ENCODE measurements at regions not wholly inside any gene's neighbourhood (a gene's known extent, or its start where the extent isn't known, plus 50 kb on each side); places are given as distances from the start of the nearest gene placed in this dataset.
A peak's percentile ranks its signal among the peaks of the same experiment; 100 is the strongest.

- H3K27me3 ChIP-seq (replicated peaks in 2 of 5; ENCODE audit: control insufficient read depth in 4 of 5, insufficient read depth in 5 of 5, low read length in 4 of 5), result no peaks in the 10 kb centered on the region
- no peak overlapping the region for H3K27ac ChIP-seq (ENCODE audit: insufficient read depth in 1 of 2, low read depth in 1 of 2, low read length in 2 of 2, poor library complexity in 1 of 2, severe bottlenecking in 2 of 2)
- H3K9me3 ChIP-seq (ENCODE audit: control extremely low read depth in 1 of 5, control insufficient read depth in 4 of 5, insufficient read depth in 2 of 5, low read depth in 1 of 5, low read length in 4 of 5), result peaks cover 0 to 1% (median 0%) of the 10 kb centered on the region in 5 experiments
- no peak for DNase-seq
- peaks cover 6 to 21% (median 9%) of the 10 kb centered on the region in 4 experiments for H3K4me1 ChIP-seq (ENCODE audit: control extremely low read depth in 1 of 4, control insufficient read depth in 4 of 4, insufficient read depth in 4 of 4, low read length in 3 of 4)
- no CpG with 5 or more reads among the region's 3 CpGs for WGBS (ENCODE audit: insufficient coverage)
- POLR2A ChIA-PET, result no interaction called here
- no peak overlapping the region for H3K4me3 ChIP-seq (ENCODE audit: control insufficient read depth in 1 of 7, extremely low read depth in 1 of 7, insufficient read depth in 4 of 7, low read depth in 2 of 7, low read length in 6 of 7)
- H3K36me3 ChIP-seq (ENCODE audit: control insufficient read depth in 4 of 4, insufficient read depth in 4 of 4, low read length in 3 of 4), result no peaks in the 10 kb centered on the region
- CTCF ChIA-PET, result no interaction called here
These were observed 54.7 kb upstream of the NRIP1 start for GRCh38 chr21:15119486-15119885.

- H3K4me1 ChIP-seq (ENCODE audit: control extremely low read depth in 1 of 4, control insufficient read depth in 4 of 4, insufficient read depth in 4 of 4, low read length in 3 of 4), result peaks cover 6 to 21% (median 9%) of the 10 kb centered on the region in 4 experiments
- DNase-seq, result no peak
- no peaks in the 10 kb centered on the region for H3K27me3 ChIP-seq (replicated peaks in 2 of 5; ENCODE audit: control insufficient read depth in 4 of 5, insufficient read depth in 5 of 5, low read length in 4 of 5)
- ChIA-PET POLR2A (interaction anchor here (1.0 to 1.1 kb wide), 2 partner anchors 12 to 55 kb away, joined by 3 to 4 read pairs; no protein-coding TSS in a partner anchor), CTCF (interaction anchor here (0.6 to 2.8 kb wide), 4 partner anchors 9 to 361 kb away, joined by 3 to 13 read pairs (median 4); no protein-coding TSS in a partner anchor)
- no peak overlapping the region for H3K27ac ChIP-seq (ENCODE audit: insufficient read depth in 1 of 2, low read depth in 1 of 2, low read length in 2 of 2, poor library complexity in 1 of 2, severe bottlenecking in 2 of 2)
- no peaks in the 10 kb centered on the region for H3K36me3 ChIP-seq (ENCODE audit: control insufficient read depth in 4 of 4, insufficient read depth in 4 of 4, low read length in 3 of 4)
- H3K9me3 ChIP-seq (ENCODE audit: control extremely low read depth in 1 of 5, control insufficient read depth in 4 of 5, insufficient read depth in 2 of 5, low read depth in 1 of 5, low read length in 4 of 5), result no peaks in the 10 kb centered on the region
- WGBS (ENCODE audit: insufficient coverage), result 97% methylated on average over 5 of the region's 5 CpGs
- no peak overlapping the region for H3K4me3 ChIP-seq (ENCODE audit: control insufficient read depth in 1 of 7, extremely low read depth in 1 of 7, insufficient read depth in 4 of 7, low read depth in 2 of 7, low read length in 6 of 7)
These were observed 56.4 kb upstream of the NRIP1 start for GRCh38 chr21:15121097-15121654.

GRCh38 chr21:15121655-15122120 lies 56.9 kb upstream of the NRIP1 start:
- Histone ChIP-seq H3K4me1 (ENCODE audit: control extremely low read depth in 1 of 4, control insufficient read depth in 4 of 4, insufficient read depth in 4 of 4, low read length in 3 of 4) (peaks cover 6 to 22% (median 9%) of the 10 kb centered on the region in 4 experiments), H3K9me3 (ENCODE audit: control extremely low read depth in 1 of 5, control insufficient read depth in 4 of 5, insufficient read depth in 2 of 5, low read depth in 1 of 5, low read length in 4 of 5) (no peaks in the 10 kb centered on the region), H3K27ac (ENCODE audit: insufficient read depth in 1 of 2, low read depth in 1 of 2, low read length in 2 of 2, poor library complexity in 1 of 2, severe bottlenecking in 2 of 2) (no peak overlapping the region), H3K36me3 (ENCODE audit: control insufficient read depth in 4 of 4, insufficient read depth in 4 of 4, low read length in 3 of 4) (no peaks in the 10 kb centered on the region), H3K4me3 (ENCODE audit: control insufficient read depth in 1 of 7, extremely low read depth in 1 of 7, insufficient read depth in 4 of 7, low read depth in 2 of 7, low read length in 6 of 7) (peak overlapping the region in 1 of 7 experiments; percentile 12), H3K27me3 (replicated peaks in 2 of 5; ENCODE audit: control insufficient read depth in 4 of 5, insufficient read depth in 5 of 5, low read length in 4 of 5) (no peaks in the 10 kb centered on the region)
- WGBS (ENCODE audit: insufficient coverage), result 84% methylated on average over 3 of the region's 3 CpGs
- DNase-seq, result peak in 2 of 3 donors; percentile 54 to 73
- CTCF ChIA-PET, result interaction anchor here (0.6 to 2.8 kb wide), 5 partner anchors 8 to 361 kb away, joined by 3 to 13 read pairs (median 3); no protein-coding TSS in a partner anchor
- POLR2A ChIA-PET, result interaction anchor here (1.0 to 1.1 kb wide), 2 partner anchors 12 to 56 kb away, joined by 3 to 4 read pairs; no protein-coding TSS in a partner anchor

- peak in 1 of 3 donors; percentile 30 for DNase-seq
- no peaks in the 10 kb centered on the region for H3K9me3 ChIP-seq (ENCODE audit: control extremely low read depth in 1 of 5, control insufficient read depth in 4 of 5, insufficient read depth in 2 of 5, low read depth in 1 of 5, low read length in 4 of 5)
- CTCF ChIA-PET, result interaction anchor here (1.1 to 2.8 kb wide), 4 partner anchors 8 to 360 kb away, joined by 3 to 13 read pairs (median 4); no protein-coding TSS in a partner anchor
- H3K27me3 ChIP-seq (replicated peaks in 2 of 5; ENCODE audit: control insufficient read depth in 4 of 5, insufficient read depth in 5 of 5, low read length in 4 of 5), result no peaks in the 10 kb centered on the region
- POLR2A ChIA-PET, result interaction anchor here (1.0 to 1.1 kb wide), 2 partner anchors 11 to 57 kb away, joined by 3 to 4 read pairs; no protein-coding TSS in a partner anchor
- H3K27ac ChIP-seq (ENCODE audit: insufficient read depth in 1 of 2, low read depth in 1 of 2, low read length in 2 of 2, poor library complexity in 1 of 2, severe bottlenecking in 2 of 2), result no peak overlapping the region
- WGBS (ENCODE audit: insufficient coverage), result 26% methylated on average over 2 of the region's 4 CpGs
- H3K4me1 ChIP-seq (ENCODE audit: control extremely low read depth in 1 of 4, control insufficient read depth in 4 of 4, insufficient read depth in 4 of 4, low read length in 3 of 4), result peaks cover 6 to 28% (median 9%) of the 10 kb centered on the region in 4 experiments
- peak overlapping the region in 3 of 7 experiments; percentile 12 to 61 (median 31) for H3K4me3 ChIP-seq (ENCODE audit: control insufficient read depth in 1 of 7, extremely low read depth in 1 of 7, insufficient read depth in 4 of 7, low read depth in 2 of 7, low read length in 6 of 7)
- no peaks in the 10 kb centered on the region for H3K36me3 ChIP-seq (ENCODE audit: control insufficient read depth in 4 of 4, insufficient read depth in 4 of 4, low read length in 3 of 4)
These were observed 57.4 kb upstream of the NRIP1 start for GRCh38 chr21:15122241-15122640.

- H3K4me1 ChIP-seq (ENCODE audit: control extremely low read depth in 1 of 4, control insufficient read depth in 4 of 4, insufficient read depth in 4 of 4, low read length in 3 of 4), result peaks cover 4 to 28% (median 7%) of the 10 kb centered on the region in 4 experiments
- ChIA-PET CTCF (interaction anchor here (1.0 kb wide), 1 partner anchor 9 kb away, joined by 3 read pairs; no protein-coding TSS in a partner anchor), POLR2A (interaction anchor here (0.6 to 1.1 kb wide), 2 partner anchors 60 to 163 kb away, joined by 3 read pairs; partner anchors contain the start of gene NRIP1)
- H3K27ac ChIP-seq (ENCODE audit: insufficient read depth in 1 of 2, low read depth in 1 of 2, low read length in 2 of 2, poor library complexity in 1 of 2, severe bottlenecking in 2 of 2), result no peak overlapping the region
- H3K9me3 ChIP-seq (ENCODE audit: control extremely low read depth in 1 of 5, control insufficient read depth in 4 of 5, insufficient read depth in 2 of 5, low read depth in 1 of 5, low read length in 4 of 5), result no peaks in the 10 kb centered on the region
- H3K36me3 ChIP-seq (ENCODE audit: control insufficient read depth in 4 of 4, insufficient read depth in 4 of 4, low read length in 3 of 4), result no peaks in the 10 kb centered on the region
- WGBS (ENCODE audit: insufficient coverage), result 90% methylated on average over 2 of the region's 3 CpGs
- no peaks in the 10 kb centered on the region for H3K27me3 ChIP-seq (replicated peaks in 2 of 5; ENCODE audit: control insufficient read depth in 4 of 5, insufficient read depth in 5 of 5, low read length in 4 of 5)
- DNase-seq, result no peak
- no peak overlapping the region for H3K4me3 ChIP-seq (ENCODE audit: control insufficient read depth in 1 of 7, extremely low read depth in 1 of 7, insufficient read depth in 4 of 7, low read depth in 2 of 7, low read length in 6 of 7)
These were observed 59.9 kb upstream of the NRIP1 start for GRCh38 chr21:15124731-15125130.

- POLR2A ChIA-PET, result no interaction called here
- H3K4me1 ChIP-seq (ENCODE audit: control extremely low read depth in 1 of 4, control insufficient read depth in 4 of 4, insufficient read depth in 4 of 4, low read length in 3 of 4), result peaks cover 4 to 41% (median 8%) of the 10 kb centered on the region in 4 experiments
- peaks cover 0 to 2% (median 0%) of the 10 kb centered on the region in 5 experiments for H3K9me3 ChIP-seq (ENCODE audit: control extremely low read depth in 1 of 5, control insufficient read depth in 4 of 5, insufficient read depth in 2 of 5, low read depth in 1 of 5, low read length in 4 of 5)
- WGBS (ENCODE audit: insufficient coverage), result 38% methylated on average over 3 of the region's 3 CpGs
- no peak overlapping the region for H3K27ac ChIP-seq (ENCODE audit: insufficient read depth in 1 of 2, low read depth in 1 of 2, low read length in 2 of 2, poor library complexity in 1 of 2, severe bottlenecking in 2 of 2)
- no peaks in the 10 kb centered on the region for H3K36me3 ChIP-seq (ENCODE audit: control insufficient read depth in 4 of 4, insufficient read depth in 4 of 4, low read length in 3 of 4)
- H3K27me3 ChIP-seq (replicated peaks in 2 of 5; ENCODE audit: control insufficient read depth in 4 of 5, insufficient read depth in 5 of 5, low read length in 4 of 5), result no peaks in the 10 kb centered on the region
- CTCF ChIA-PET, result interaction anchor here (0.6 kb wide), 1 partner anchor 116 kb away, joined by 3 read pairs; no protein-coding TSS in a partner anchor
- DNase-seq, result no peak
- peak overlapping the region in 2 of 7 experiments; percentile 2 to 7 for H3K4me3 ChIP-seq (ENCODE audit: control insufficient read depth in 1 of 7, extremely low read depth in 1 of 7, insufficient read depth in 4 of 7, low read depth in 2 of 7, low read length in 6 of 7)
These were observed 62.1 kb upstream of the NRIP1 start for GRCh38 chr21:15126948-15127347.

- ChIA-PET CTCF (no interaction called here), POLR2A (no interaction called here)
- DNase-seq, result no peak
- Histone ChIP-seq H3K36me3 (ENCODE audit: control insufficient read depth in 4 of 4, insufficient read depth in 4 of 4, low read length in 3 of 4) (no peaks in the 10 kb centered on the region), H3K9me3 (ENCODE audit: control extremely low read depth in 1 of 5, control insufficient read depth in 4 of 5, insufficient read depth in 2 of 5, low read depth in 1 of 5, low read length in 4 of 5) (peaks cover 0 to 6% (median 0%) of the 10 kb centered on the region in 5 experiments), H3K27me3 (replicated peaks in 2 of 5; ENCODE audit: control insufficient read depth in 4 of 5, insufficient read depth in 5 of 5, low read length in 4 of 5) (no peaks in the 10 kb centered on the region), H3K27ac (ENCODE audit: insufficient read depth in 1 of 2, low read depth in 1 of 2, low read length in 2 of 2, poor library complexity in 1 of 2, severe bottlenecking in 2 of 2) (no peak overlapping the region), H3K4me3 (ENCODE audit: control insufficient read depth in 1 of 7, extremely low read depth in 1 of 7, insufficient read depth in 4 of 7, low read depth in 2 of 7, low read length in 6 of 7) (no peak overlapping the region), H3K4me1 (ENCODE audit: control extremely low read depth in 1 of 4, control insufficient read depth in 4 of 4, insufficient read depth in 4 of 4, low read length in 3 of 4) (peaks cover 0 to 41% (median 9%) of the 10 kb centered on the region in 4 experiments)
These were observed 62.6 kb upstream of the NRIP1 start for GRCh38 chr21:15127437-15127836.
